Activated T-helper 17 cell treated with anti-CD3 and anti-CD28 coated beads, Interleukin-2, amount 50 U/mL, for 72 hours (primary cell): ENCODE measurements at regions not wholly inside any gene's neighbourhood (a gene's known extent, or its start where the extent isn't known, plus 50 kb on each side); places are given as distances from the start of the nearest gene placed in this dataset.

ENCODE experiments used
- ATAC-seq: fragments of 150-1000 bp; cut with Tn5 transposase; replicated peaks from 2 replicates; pipeline ENCODE4 v1.10.0; 2021; ENCODE audit warnings: mild to moderate bottlenecking, moderate library complexity
- H3K27ac Mint-ChIP-seq: one replicate; pipeline ENCODE4 v1.8.0; 2022; ENCODE audit warnings: mixed read lengths
- H3K27me3 Mint-ChIP-seq: one replicate; pipeline ENCODE4 v1.8.0; 2022; ENCODE audit warnings: mixed read lengths
- H3K36me3 Mint-ChIP-seq: one replicate; pipeline ENCODE4 v1.8.0; 2022; ENCODE audit warnings: low read depth, mild to moderate bottlenecking, mixed read lengths
- H3K4me1 Mint-ChIP-seq: one replicate; pipeline ENCODE4 v1.8.0; 2022; ENCODE audit warnings: mixed read lengths
- H3K4me3 Mint-ChIP-seq: one replicate; pipeline ENCODE4 v1.8.0; 2022; ENCODE audit warnings: mild to moderate bottlenecking, mixed read lengths
- H3K9me3 Mint-ChIP-seq: one replicate; pipeline ENCODE4 v1.8.0; 2022; ENCODE audit warnings: mixed read lengths

- no peak for ATAC-seq
- no peak overlapping the region for H3K4me3 Mint-ChIP-seq
- no peak overlapping the region for H3K27ac Mint-ChIP-seq
- H3K9me3 Mint-ChIP-seq, result no peaks in the 10 kb centered on the region
- no peaks in the 10 kb centered on the region for H3K4me1 Mint-ChIP-seq
- no peaks in the 10 kb centered on the region for H3K36me3 Mint-ChIP-seq
- H3K27me3 Mint-ChIP-seq, result no peaks in the 10 kb centered on the region
Measured at GRCh38 chr2:192298664-192299063, 103.9 kb upstream of the TMEFF2 start.

- Mint-ChIP-seq H3K9me3 (no peaks in the 10 kb centered on the region), H3K4me1 (no peaks in the 10 kb centered on the region), H3K36me3 (no peaks in the 10 kb centered on the region), H3K4me3 (no peak overlapping the region), H3K27me3 (no peaks in the 10 kb centered on the region), H3K27ac (no peak overlapping the region)
- ATAC-seq, result no peak
Measured at GRCh38 chr2:192292478-192292877, 97.7 kb upstream of the TMEFF2 start.

GRCh38 chr2:192288295-192288694 lies 93.6 kb upstream of the TMEFF2 start:
- Mint-ChIP-seq H3K36me3 (no peaks in the 10 kb centered on the region), H3K27me3 (no peaks in the 10 kb centered on the region), H3K4me1 (no peaks in the 10 kb centered on the region), H3K27ac (no peak overlapping the region), H3K9me3 (no peaks in the 10 kb centered on the region), H3K4me3 (no peak overlapping the region)
- ATAC-seq, result no peak

- no peak for ATAC-seq
- Mint-ChIP-seq H3K27me3 (no peaks in the 10 kb centered on the region), H3K9me3 (no peaks in the 10 kb centered on the region), H3K4me3 (no peak overlapping the region), H3K36me3 (no peaks in the 10 kb centered on the region), H3K27ac (no peak overlapping the region), H3K4me1 (no peaks in the 10 kb centered on the region)
Measured at GRCh38 chr2:192286093-192286701, 91.5 kb upstream of the TMEFF2 start.

- no peaks in the 10 kb centered on the region for H3K36me3 Mint-ChIP-seq
- no peak overlapping the region for H3K27ac Mint-ChIP-seq
- H3K4me3 Mint-ChIP-seq, result no peak overlapping the region
- ATAC-seq, result no peak
- H3K27me3 Mint-ChIP-seq, result no peaks in the 10 kb centered on the region
- no peaks in the 10 kb centered on the region for H3K4me1 Mint-ChIP-seq
- H3K9me3 Mint-ChIP-seq, result no peaks in the 10 kb centered on the region
Measured at GRCh38 chr2:192283450-192283849, 88.7 kb upstream of the TMEFF2 start.

- ATAC-seq, result no peak
- Mint-ChIP-seq H3K9me3 (peaks cover 5% of the 10 kb centered on the region), H3K27me3 (peaks cover 4% of the 10 kb centered on the region), H3K36me3 (no peaks in the 10 kb centered on the region), H3K4me1 (no peaks in the 10 kb centered on the region), H3K4me3 (no peak overlapping the region), H3K27ac (no peak overlapping the region)
Measured at GRCh38 chr2:192278701-192279100, 84.0 kb upstream of the TMEFF2 start.

GRCh38 chr2:192277494-192278109 lies 82.9 kb upstream of the TMEFF2 start:
- Mint-ChIP-seq H3K36me3 (no peaks in the 10 kb centered on the region), H3K4me3 (no peak overlapping the region), H3K27ac (no peak overlapping the region), H3K4me1 (no peaks in the 10 kb centered on the region), H3K9me3 (peaks cover 5% of the 10 kb centered on the region), H3K27me3 (peaks cover 4% of the 10 kb centered on the region)
- ATAC-seq, result no peak

- no peak overlapping the region for H3K27ac Mint-ChIP-seq
- no peak overlapping the region for H3K4me3 Mint-ChIP-seq
- peaks cover 5% of the 10 kb centered on the region for H3K9me3 Mint-ChIP-seq
- no peaks in the 10 kb centered on the region for H3K4me1 Mint-ChIP-seq
- no peaks in the 10 kb centered on the region for H3K36me3 Mint-ChIP-seq
- ATAC-seq, result no peak
- peaks cover 4% of the 10 kb centered on the region for H3K27me3 Mint-ChIP-seq
Measured at GRCh38 chr2:192275632-192276031, 80.9 kb upstream of the TMEFF2 start.

- no peaks in the 10 kb centered on the region for H3K36me3 Mint-ChIP-seq
- ATAC-seq, result no peak
- H3K9me3 Mint-ChIP-seq, result no peaks in the 10 kb centered on the region
- H3K4me3 Mint-ChIP-seq, result no peak overlapping the region
- no peak overlapping the region for H3K27ac Mint-ChIP-seq
- H3K27me3 Mint-ChIP-seq, result no peaks in the 10 kb centered on the region
- no peaks in the 10 kb centered on the region for H3K4me1 Mint-ChIP-seq
Measured at GRCh38 chr2:192267484-192267883, 72.8 kb upstream of the TMEFF2 start.

- Mint-ChIP-seq H3K27me3 (no peaks in the 10 kb centered on the region), H3K4me1 (no peaks in the 10 kb centered on the region), H3K36me3 (no peaks in the 10 kb centered on the region), H3K27ac (no peak overlapping the region), H3K9me3 (no peaks in the 10 kb centered on the region), H3K4me3 (no peak overlapping the region)
- no peak for ATAC-seq
Measured at GRCh38 chr2:192265751-192266150, 71.0 kb upstream of the TMEFF2 start.

GRCh38 chr2:192254444-192254843 lies 59.7 kb upstream of the TMEFF2 start:
- no peaks in the 10 kb centered on the region for H3K36me3 Mint-ChIP-seq
- H3K27ac Mint-ChIP-seq, result no peak overlapping the region

GRCh38 chr2:192253692-192254091 lies 59.0 kb upstream of the TMEFF2 start:
- ATAC-seq, result no peak
- Mint-ChIP-seq H3K4me1 (no peaks in the 10 kb centered on the region), H3K36me3 (no peaks in the 10 kb centered on the region), H3K27ac (no peak overlapping the region), H3K27me3 (no peaks in the 10 kb centered on the region), H3K9me3 (no peaks in the 10 kb centered on the region), H3K4me3 (no peak overlapping the region)

More at GRCh38 chr2:192254444-192254843, 59.7 kb upstream of the TMEFF2 start:
- Mint-ChIP-seq H3K9me3 (no peaks in the 10 kb centered on the region), H3K4me1 (no peaks in the 10 kb centered on the region), H3K27me3 (no peaks in the 10 kb centered on the region), H3K4me3 (no peak overlapping the region)
- no peak for ATAC-seq

GRCh38 chr2:192250961-192251360 lies 56.2 kb upstream of the TMEFF2 start:
- Mint-ChIP-seq H3K36me3 (no peaks in the 10 kb centered on the region), H3K9me3 (no peaks in the 10 kb centered on the region), H3K27me3 (no peaks in the 10 kb centered on the region), H3K4me3 (no peak overlapping the region), H3K4me1 (no peaks in the 10 kb centered on the region), H3K27ac (no peak overlapping the region)
- ATAC-seq, result no peak

GRCh38 chr2:192247456-192247855 lies 52.7 kb upstream of the TMEFF2 start:
- no peak overlapping the region for H3K27ac Mint-ChIP-seq
- no peaks in the 10 kb centered on the region for H3K27me3 Mint-ChIP-seq
- no peak overlapping the region for H3K4me3 Mint-ChIP-seq
- no peaks in the 10 kb centered on the region for H3K9me3 Mint-ChIP-seq
- H3K36me3 Mint-ChIP-seq, result no peaks in the 10 kb centered on the region
- no peaks in the 10 kb centered on the region for H3K4me1 Mint-ChIP-seq
- ATAC-seq, result no peak

GRCh38 chr2:192246297-192246696 lies 51.6 kb upstream of the TMEFF2 start:
- no peak overlapping the region for H3K4me3 Mint-ChIP-seq
- no peak overlapping the region for H3K27ac Mint-ChIP-seq
- H3K9me3 Mint-ChIP-seq, result no peaks in the 10 kb centered on the region
- H3K36me3 Mint-ChIP-seq, result no peaks in the 10 kb centered on the region
- H3K27me3 Mint-ChIP-seq, result peaks cover 4% of the 10 kb centered on the region
- H3K4me1 Mint-ChIP-seq, result no peaks in the 10 kb centered on the region
- ATAC-seq, result no peak

GRCh38 chr2:192245329-192245728 lies 50.6 kb upstream of the TMEFF2 start:
- no peak for ATAC-seq
- H3K4me3 Mint-ChIP-seq, result no peak overlapping the region
- no peak overlapping the region for H3K27ac Mint-ChIP-seq
- peaks cover 4% of the 10 kb centered on the region for H3K27me3 Mint-ChIP-seq
- H3K36me3 Mint-ChIP-seq, result no peaks in the 10 kb centered on the region
- no peaks in the 10 kb centered on the region for H3K4me1 Mint-ChIP-seq
- no peaks in the 10 kb centered on the region for H3K9me3 Mint-ChIP-seq
